Gastroesophageal sphincter (tissue), 3 donors: ENCODE measurements at regions not wholly inside any gene's neighbourhood (a gene's known extent, or its start where the extent isn't known, plus 50 kb on each side); places are given as distances from the start of the nearest gene placed in this dataset.
"Not testable (repeated sequence)": the region's sequence is repeated elsewhere in the genome, so short reads cannot be mapped to it uniquely, and the experiment has no call there.

Experiments used
- CTCF ChIP-seq, 4 experiments: fragments of 200-600 bp in 2 of 4; fragments of 450-650 bp in 2 of 4; sonication (generic) in 1 of 4; IDR thresholded peaks; one replicate each; pipeline ENCODE4 v1.5.1; 2017 to 2019; ENCODE audit warnings: antibody characterized with exemption in 4 of 4, mild to moderate bottlenecking in 2 of 4, moderate library complexity in 2 of 4
- POLR2A ChIP-seq, 2 donors: fragments of 450-650 bp; IDR thresholded peaks; one replicate each; pipeline ENCODE4 v1.6.1; 2017; ENCODE audit warnings: antibody characterized with exemption in 2 of 2, mild to moderate bottlenecking in 2 of 2, moderate library complexity in 1 of 2

DNA sequence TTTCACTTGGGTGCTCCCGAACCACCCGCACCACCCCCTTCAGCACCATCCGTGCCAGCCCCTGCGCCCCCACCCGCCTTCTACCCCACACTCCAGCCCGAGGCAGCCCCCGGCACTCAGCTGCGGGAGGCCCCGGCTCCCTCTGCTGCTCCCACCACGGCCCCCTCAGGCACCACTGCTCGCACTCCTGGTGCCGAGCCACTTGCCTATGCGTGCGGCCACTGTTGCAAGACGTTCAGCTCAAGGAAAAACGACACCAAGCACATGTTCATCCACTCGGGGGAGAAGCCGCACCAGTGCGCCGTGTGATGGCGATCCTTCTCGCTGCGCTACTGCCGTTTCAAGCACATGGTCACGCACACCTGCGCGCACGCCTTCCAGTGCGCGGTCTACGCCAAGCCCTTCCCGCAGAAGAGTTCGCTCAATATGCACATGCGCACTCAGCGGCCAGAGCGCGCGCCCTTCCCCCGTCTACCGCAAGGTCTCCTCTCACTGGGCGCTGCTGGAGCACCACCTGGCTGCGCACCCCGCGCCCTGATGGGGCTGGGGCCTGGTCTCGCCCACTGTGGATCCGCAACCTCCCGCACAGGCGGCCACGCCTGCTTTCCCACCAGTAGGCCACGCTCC lies 88.4 kb downstream of the LIMS4 start:
- TF ChIP-seq CTCF, POLR2A (IDR thresholded peaks at IDR 0.05): not testable (repeated sequence)
